AG09309 (cell line): ENCODE measurements at regions not wholly inside any gene's neighbourhood (a gene's known extent, or its start where the extent isn't known, plus 50 kb on each side); places are given as distances from the start of the nearest gene placed in this dataset.

Experiments used
- DNase-seq: peaks from one replicate; pipeline ENCODE4 v3.0.0-alpha.2; 2010; ENCODE audit warnings: low read depth
- H3K4me3 ChIP-seq: 2 replicates; pipeline ENCODE4 v1.5.1; 2011; ENCODE audit warnings: mild to moderate bottlenecking, low read depth, low read length, moderate library complexity; ENCODE audit not compliant: control insufficient read depth
- CTCF ChIP-seq: IDR thresholded peaks from 2 replicates; pipeline ENCODE4 v1.5.1; 2011; ENCODE audit warnings: mild to moderate bottlenecking, low read depth, low read length, inconsistent platforms; ENCODE audit not compliant: insufficient read depth, control insufficient read depth; ENCODE audit errors: missing control alignments

GRCh38 chr2:238693337-238694093 is 154.4 kb upstream of the TWIST2 start:
- no peak overlapping the region for H3K4me3 ChIP-seq
- TF ChIP-seq CTCF, result no peak
- DNase-seq, result no peak

- DNase-seq, result no peak
- TF ChIP-seq CTCF, result no peak
Measured at GRCh38 chr2:238694136-238694755, 153.6 kb upstream of the TWIST2 start.

GRCh38 chr2:238694922-238695321 is 153.0 kb upstream of the TWIST2 start:
- DNase-seq, result no peak
- TF ChIP-seq CTCF, result no peak
- no peak overlapping the region for H3K4me3 ChIP-seq

More at GRCh38 chr2:238694136-238694755, 153.6 kb upstream of the TWIST2 start:
- no peak overlapping the region for H3K4me3 ChIP-seq

- DNase-seq, result no peak
- TF ChIP-seq CTCF, result no peak
- no peak overlapping the region for H3K4me3 ChIP-seq
Measured at GRCh38 chr2:238695538-238695937, 152.3 kb upstream of the TWIST2 start.

- DNase-seq, result no peak
- no peak for TF ChIP-seq CTCF
- H3K4me3 ChIP-seq, result no peak overlapping the region
Measured at GRCh38 chr2:238696331-238696730, 151.6 kb upstream of the TWIST2 start.

GRCh38 chr2:238696786-238697185 is 151.1 kb upstream of the TWIST2 start:
- no peak for DNase-seq
- no peak for TF ChIP-seq CTCF
- H3K4me3 ChIP-seq, result no peak overlapping the region
